Calu3 (cell line): ENCODE measurements at regions not wholly inside any gene's neighbourhood (a gene's known extent, or its start where the extent isn't known, plus 50 kb on each side); places are given as distances from the start of the nearest gene placed in this dataset.

Source experiments
- BruUV-seq: library from RNA; stranded (reverse); fragments of 400-500 nt; replicated peaks from 2 replicates; lab custom pipeline; 2021; lab: Mats Ljungman, UMichigan
- CTCF ChIA-PET: fragments of 300-600 bp; sonication (Branson Sonifier 250); formaldehyde crosslinking; loops from one replicate; lab custom pipeline; 2022; ENCODE audit warnings: antibody characterized with exemption; lab: Charles Lee
- DNase-seq: peaks from one replicate; pipeline ENCODE4 v3.0.0; 2022
- H3K27ac Mint-ChIP-seq: one replicate; pipeline ENCODE4 v1.8.0; 2022; ENCODE audit warnings: mixed read lengths; ENCODE audit not compliant: unreplicated experiment
- H3K27me3 Mint-ChIP-seq: one replicate; pipeline ENCODE4 v1.8.0; 2022; ENCODE audit warnings: mixed read lengths; ENCODE audit not compliant: unreplicated experiment
- H3K36me3 Mint-ChIP-seq: one replicate; pipeline ENCODE4 v1.8.0; 2022; ENCODE audit warnings: mild to moderate bottlenecking, moderate library complexity, mixed read lengths; ENCODE audit not compliant: insufficient read depth, unreplicated experiment
- H3K4me1 Mint-ChIP-seq: one replicate; pipeline ENCODE4 v1.8.0; 2022; ENCODE audit warnings: mild to moderate bottlenecking, low read depth, mixed read lengths; ENCODE audit not compliant: unreplicated experiment
- H3K4me3 Mint-ChIP-seq: one replicate; pipeline ENCODE4 v1.8.0; 2022; ENCODE audit warnings: mild to moderate bottlenecking, low read depth, moderate library complexity, mixed read lengths; ENCODE audit not compliant: unreplicated experiment
- H3K9me3 Mint-ChIP-seq: one replicate; pipeline ENCODE4 v1.8.0; 2022; ENCODE audit warnings: low read depth, mixed read lengths; ENCODE audit not compliant: unreplicated experiment
- intact Hi-C: fragments of 100-400 bp; cut with micrococcal nuclease; formaldehyde crosslinking; loops from one replicate; pipeline ENCODE4 v1.10.0; 2022; ENCODE audit not compliant: unreplicated experiment
- TF ChIP-seq, protein P1 (sequence below): fragments of 200-600 bp; IDR thresholded peaks from one replicate; pipeline ENCODE4 v1.8.0; 2022; ENCODE audit warnings: antibody characterized with exemption; ENCODE audit not compliant: unreplicated experiment

DNA sequence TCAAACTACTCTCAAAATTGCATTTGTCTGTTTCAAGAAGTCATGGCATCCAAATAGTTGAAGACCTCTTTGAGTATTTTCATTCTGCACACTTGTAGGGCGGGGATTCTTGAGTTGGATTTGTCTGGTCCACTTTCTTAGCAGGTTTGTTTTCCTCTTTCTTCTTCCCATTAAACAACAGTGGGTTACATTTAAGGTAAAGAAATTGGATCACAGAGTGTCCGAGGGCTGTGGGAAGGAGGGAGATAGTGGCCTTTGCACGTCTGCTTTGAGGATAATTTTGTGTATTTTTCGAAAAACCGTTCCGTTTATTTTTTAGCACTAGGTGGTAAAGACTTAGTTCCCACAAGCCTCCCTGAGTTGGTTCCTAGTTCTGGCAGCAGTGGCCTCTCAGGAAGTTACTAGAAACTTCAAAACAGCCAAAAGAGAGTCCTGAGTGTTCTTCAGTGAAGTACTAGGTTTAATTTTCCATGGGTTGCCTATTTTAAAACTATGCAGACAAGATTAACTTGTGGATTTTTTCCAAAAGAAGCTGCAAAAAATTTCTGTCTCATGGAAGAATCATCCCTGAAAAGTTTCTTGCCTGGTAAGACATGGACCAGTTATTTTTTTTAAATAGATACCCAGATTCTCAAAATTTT, 107.9 kb downstream of the CDC42EP3 start:
- TF ChIP-seq, protein P1, sequence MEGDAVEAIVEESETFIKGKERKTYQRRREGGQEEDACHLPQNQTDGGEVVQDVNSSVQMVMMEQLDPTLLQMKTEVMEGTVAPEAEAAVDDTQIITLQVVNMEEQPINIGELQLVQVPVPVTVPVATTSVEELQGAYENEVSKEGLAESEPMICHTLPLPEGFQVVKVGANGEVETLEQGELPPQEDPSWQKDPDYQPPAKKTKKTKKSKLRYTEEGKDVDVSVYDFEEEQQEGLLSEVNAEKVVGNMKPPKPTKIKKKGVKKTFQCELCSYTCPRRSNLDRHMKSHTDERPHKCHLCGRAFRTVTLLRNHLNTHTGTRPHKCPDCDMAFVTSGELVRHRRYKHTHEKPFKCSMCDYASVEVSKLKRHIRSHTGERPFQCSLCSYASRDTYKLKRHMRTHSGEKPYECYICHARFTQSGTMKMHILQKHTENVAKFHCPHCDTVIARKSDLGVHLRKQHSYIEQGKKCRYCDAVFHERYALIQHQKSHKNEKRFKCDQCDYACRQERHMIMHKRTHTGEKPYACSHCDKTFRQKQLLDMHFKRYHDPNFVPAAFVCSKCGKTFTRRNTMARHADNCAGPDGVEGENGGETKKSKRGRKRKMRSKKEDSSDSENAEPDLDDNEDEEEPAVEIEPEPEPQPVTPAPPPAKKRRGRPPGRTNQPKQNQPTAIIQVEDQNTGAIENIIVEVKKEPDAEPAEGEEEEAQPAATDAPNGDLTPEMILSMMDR: no peak
- H3K4me1 Mint-ChIP-seq: peaks cover 22% of the 10 kb centered on the region
- H3K4me3 Mint-ChIP-seq: no peak overlapping the region
- H3K27me3 Mint-ChIP-seq: no peaks in the 10 kb centered on the region
- CTCF ChIA-PET: no interaction called here
- no peak for DNase-seq
- intact Hi-C loops: no loop called here
- H3K36me3 Mint-ChIP-seq: peaks cover 4% of the 10 kb centered on the region
- BruUV-seq: no TSS peak
- no peak overlapping the region for H3K27ac Mint-ChIP-seq
- H3K9me3 Mint-ChIP-seq: peaks cover 3% of the 10 kb centered on the region

DNA sequence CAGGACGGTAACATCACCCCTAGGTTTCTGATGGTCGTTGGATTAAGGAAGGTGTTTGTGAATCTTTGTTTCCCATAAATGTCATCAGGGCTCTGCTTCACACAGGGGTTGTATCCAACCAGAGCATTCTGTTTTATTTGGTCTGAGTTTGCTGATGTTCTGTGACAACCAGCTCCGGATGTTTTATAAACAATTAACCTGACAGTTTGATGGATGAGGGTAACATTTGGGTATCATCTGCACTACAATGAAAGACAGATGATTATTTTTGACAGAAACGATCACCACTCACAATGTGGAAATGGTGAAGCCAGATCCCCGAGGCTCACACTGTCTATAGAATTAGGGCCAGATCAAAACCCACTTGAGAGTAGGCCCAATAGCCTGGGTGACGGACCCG, 107.1 kb downstream of the CDC42EP3 start:
- TF ChIP-seq, protein P1: no peak
- BruUV-seq: no TSS peak

DNA sequence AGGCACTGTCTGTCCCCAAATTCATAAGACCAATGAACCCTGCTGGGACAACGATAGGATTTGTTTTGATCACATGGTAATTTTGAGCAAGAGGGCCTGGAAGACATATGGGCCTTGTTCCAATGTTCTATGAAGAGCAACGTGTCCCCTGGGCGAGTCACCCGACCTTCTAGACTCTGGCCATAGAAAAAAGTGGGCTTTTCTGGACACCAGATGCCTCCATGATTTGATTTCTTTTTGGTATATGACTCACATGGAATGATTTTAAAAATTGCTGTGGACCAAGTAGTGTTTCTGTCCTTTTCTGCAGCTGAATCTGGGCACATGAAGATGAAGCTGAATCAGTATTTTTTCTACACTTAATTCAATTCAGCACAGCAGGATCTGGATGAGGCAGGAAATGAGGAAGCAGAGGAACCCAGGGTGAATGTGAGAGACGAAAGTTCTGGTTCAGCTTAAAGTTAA, 104.9 kb downstream of the CDC42EP3 start:
- no peak overlapping the region for H3K4me3 Mint-ChIP-seq
- peaks cover 4% of the 10 kb centered on the region for H3K36me3 Mint-ChIP-seq
- TF ChIP-seq, protein P1: no peak
- no TSS peak for BruUV-seq
- CTCF ChIA-PET: no interaction called here
- peaks cover 3% of the 10 kb centered on the region for H3K9me3 Mint-ChIP-seq
- DNase-seq: no peak
- no peak overlapping the region for H3K27ac Mint-ChIP-seq
- H3K27me3 Mint-ChIP-seq: no peaks in the 10 kb centered on the region
- intact Hi-C loops: no loop called here
- H3K4me1 Mint-ChIP-seq: peaks cover 26% of the 10 kb centered on the region

More for the DNA sequence above, 107.1 kb downstream of the CDC42EP3 start:
- CTCF ChIA-PET: no interaction called here
- Mint-ChIP-seq H3K36me3 (peaks cover 4% of the 10 kb centered on the region), H3K4me3 (no peak overlapping the region), H3K27me3 (no peaks in the 10 kb centered on the region), H3K27ac (no peak overlapping the region), H3K9me3 (peaks cover 3% of the 10 kb centered on the region), H3K4me1 (peaks cover 22% of the 10 kb centered on the region)
- intact Hi-C loops: no loop called here
- DNase-seq: no peak

DNA sequence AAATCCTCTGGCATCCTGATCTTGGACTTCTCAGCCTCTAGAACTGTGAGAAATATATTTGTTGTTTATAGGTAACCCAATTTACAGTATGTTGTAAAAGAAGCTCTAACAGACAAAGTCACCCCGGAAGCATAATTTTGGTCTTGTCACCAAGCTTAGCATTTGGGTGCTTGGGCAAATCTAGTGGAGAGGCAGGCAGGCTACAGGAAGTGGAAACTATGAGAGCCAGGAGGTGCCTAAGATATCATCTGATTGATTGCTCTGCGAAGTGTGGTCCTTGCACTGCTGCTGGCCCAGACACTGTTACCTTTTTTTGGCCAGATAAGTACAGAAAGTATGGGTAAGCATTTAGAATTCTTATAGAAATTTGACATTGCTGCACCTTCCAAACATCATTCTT, 102.9 kb downstream of the CDC42EP3 start:
- Mint-ChIP-seq H3K9me3 (peaks cover 3% of the 10 kb centered on the region), H3K36me3 (peaks cover 4% of the 10 kb centered on the region), H3K27me3 (no peaks in the 10 kb centered on the region), H3K4me1 (peaks cover 18% of the 10 kb centered on the region), H3K4me3 (no peak overlapping the region), H3K27ac (no peak overlapping the region)
- BruUV-seq: no TSS peak
- intact Hi-C loops: no loop called here
- CTCF ChIA-PET: interaction anchor here (0.6 kb wide), 2 partner anchors 75 to 353 kb away, joined by 4 to 6 read pairs; no protein-coding TSS in a partner anchor
- DNase-seq: no peak
- TF ChIP-seq, protein P1: no peak
